Astrocyte (in vitro differentiated cells and primary cell): ENCODE measurements at regions not wholly inside any gene's neighbourhood (a gene's known extent, or its start where the extent isn't known, plus 50 kb on each side); places are given as distances from the start of the nearest gene placed in this dataset.

Experiments used
- CTCF ChIP-seq: IDR thresholded peaks from 2 replicates; pipeline ENCODE4 v1.5.1; 2011; ENCODE audit warnings: low read depth, mild to moderate bottlenecking, inconsistent platforms, low read length, moderate library complexity; ENCODE audit not compliant: insufficient read depth
- EZH2 ChIP-seq: IDR thresholded peaks from 2 replicates; pipeline ENCODE4 v1.6.1; 2012; ENCODE audit warnings: mild to moderate bottlenecking, low read length, inconsistent platforms; ENCODE audit not compliant: insufficient read depth

GRCh38 chr2:237192881-237193280 is 107.2 kb downstream of the COPS8 start:
- TF ChIP-seq EZH2 (no peak), CTCF (no peak)
